Parathyroid adenoma (tissue), 2 donors: ENCODE measurements at regions not wholly inside any gene's neighbourhood (a gene's known extent, or its start where the extent isn't known, plus 50 kb on each side); places are given as distances from the start of the nearest gene placed in this dataset.

Experiments used
- H2AFZ ChIP-seq: fragments of 300-600 bp; sonication (generic); one replicate; pipeline ENCODE4 v1.7.0; 2017; ENCODE audit warnings: antibody characterized with exemption, mild to moderate bottlenecking
- H3K27ac ChIP-seq: fragments of 300-600 bp; sonication (generic); one replicate; pipeline ENCODE4 v1.7.0; 2017
- H3K27me3 ChIP-seq: fragments of 300-600 bp; sonication (generic); one replicate; pipeline ENCODE4 v1.7.0; 2017; ENCODE audit warnings: low read length; ENCODE audit not compliant: control insufficient read depth, insufficient read depth
- H3K36me3 ChIP-seq: fragments of 300-600 bp; sonication (generic); one replicate; pipeline ENCODE4 v1.7.0; 2017; ENCODE audit warnings: low read length; ENCODE audit not compliant: control insufficient read depth, insufficient read depth
- H3K4me1 ChIP-seq: fragments of 300-600 bp; sonication (generic); one replicate; pipeline ENCODE4 v1.7.0; 2017; ENCODE audit warnings: control low read depth
- H3K4me2 ChIP-seq: fragments of 300-600 bp; sonication (generic); one replicate; pipeline ENCODE4 v1.7.0; 2017; ENCODE audit warnings: low read length
- H3K4me3 ChIP-seq: fragments of 300-600 bp; sonication (generic); one replicate; pipeline ENCODE4 v1.7.0; 2017; ENCODE audit warnings: low read depth, low read length
- H3K79me2 ChIP-seq: fragments of 300-600 bp; sonication (generic); one replicate; pipeline ENCODE4 v1.7.0; 2017; ENCODE audit warnings: control low read depth
- H3K9ac ChIP-seq: fragments of 300-600 bp; sonication (generic); one replicate; pipeline ENCODE4 v1.7.0; 2017; ENCODE audit warnings: mild to moderate bottlenecking
- H3K9me3 ChIP-seq: fragments of 300-600 bp; sonication (generic); one replicate; pipeline ENCODE4 v1.7.0; 2017; ENCODE audit warnings: low read length; ENCODE audit not compliant: control insufficient read depth
- TF ChIP-seq, protein P1 (sequence below): fragments of 300-600 bp; sonication (generic); IDR thresholded peaks from one replicate; pipeline ENCODE4 v1.7.0; 2017; ENCODE audit warnings: antibody characterized with exemption, mild to moderate bottlenecking
- donor health status: primary hyperparathyroidism.

DNA sequence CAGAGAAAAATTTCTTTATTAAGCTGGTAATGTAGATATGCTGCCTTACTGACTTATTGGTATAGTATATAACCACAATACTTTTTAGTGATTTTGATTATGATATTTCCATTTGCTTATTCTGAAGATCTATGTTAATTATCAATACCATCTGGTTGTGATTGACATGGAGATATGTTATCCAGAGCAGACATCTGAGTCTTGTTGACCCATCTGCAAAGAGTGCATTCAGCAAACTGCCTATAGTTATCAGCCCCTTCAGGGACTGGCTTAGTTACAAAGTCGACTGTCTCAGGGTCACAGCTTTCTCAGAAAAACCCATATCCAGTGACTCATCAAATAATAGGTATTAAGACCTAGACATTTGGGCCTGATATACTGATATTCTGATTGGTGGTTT lies 475.7 kb downstream of the DSC3 start:
- H3K79me2 ChIP-seq, result no peaks in the 10 kb centered on the region
- TF ChIP-seq, protein P1, sequence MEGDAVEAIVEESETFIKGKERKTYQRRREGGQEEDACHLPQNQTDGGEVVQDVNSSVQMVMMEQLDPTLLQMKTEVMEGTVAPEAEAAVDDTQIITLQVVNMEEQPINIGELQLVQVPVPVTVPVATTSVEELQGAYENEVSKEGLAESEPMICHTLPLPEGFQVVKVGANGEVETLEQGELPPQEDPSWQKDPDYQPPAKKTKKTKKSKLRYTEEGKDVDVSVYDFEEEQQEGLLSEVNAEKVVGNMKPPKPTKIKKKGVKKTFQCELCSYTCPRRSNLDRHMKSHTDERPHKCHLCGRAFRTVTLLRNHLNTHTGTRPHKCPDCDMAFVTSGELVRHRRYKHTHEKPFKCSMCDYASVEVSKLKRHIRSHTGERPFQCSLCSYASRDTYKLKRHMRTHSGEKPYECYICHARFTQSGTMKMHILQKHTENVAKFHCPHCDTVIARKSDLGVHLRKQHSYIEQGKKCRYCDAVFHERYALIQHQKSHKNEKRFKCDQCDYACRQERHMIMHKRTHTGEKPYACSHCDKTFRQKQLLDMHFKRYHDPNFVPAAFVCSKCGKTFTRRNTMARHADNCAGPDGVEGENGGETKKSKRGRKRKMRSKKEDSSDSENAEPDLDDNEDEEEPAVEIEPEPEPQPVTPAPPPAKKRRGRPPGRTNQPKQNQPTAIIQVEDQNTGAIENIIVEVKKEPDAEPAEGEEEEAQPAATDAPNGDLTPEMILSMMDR, result no peak

DNA sequence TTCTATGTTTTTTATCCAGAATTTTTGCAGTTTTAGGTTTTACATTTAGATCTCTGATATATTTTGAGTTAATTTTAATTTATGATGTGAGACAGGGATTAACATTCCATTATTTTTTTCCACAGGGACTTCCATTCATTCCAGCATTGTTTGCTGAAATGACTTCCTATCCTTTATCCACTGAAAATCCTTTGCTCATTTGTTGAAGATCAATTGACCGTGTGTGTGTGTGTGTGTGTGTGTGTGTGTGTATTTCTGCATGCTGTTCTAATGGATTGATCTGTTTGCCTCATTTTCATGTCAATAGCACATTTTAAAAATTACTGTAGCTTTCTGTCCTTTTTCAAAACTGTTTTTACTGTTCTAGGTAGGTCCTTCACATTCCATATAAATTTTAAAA lies 480.3 kb downstream of the DSC3 start:
- TF ChIP-seq, protein P1, result no peak
- no peak overlapping the region for H3K9ac ChIP-seq
- H3K4me3 ChIP-seq, result no peak overlapping the region
- H3K9me3 ChIP-seq, result no peaks in the 10 kb centered on the region
- no peaks in the 10 kb centered on the region for H3K79me2 ChIP-seq
- no peaks in the 10 kb centered on the region for H3K27me3 ChIP-seq
- no peak overlapping the region for H2AFZ ChIP-seq
- no peak overlapping the region for H3K4me2 ChIP-seq
- no peaks in the 10 kb centered on the region for H3K36me3 ChIP-seq
- H3K4me1 ChIP-seq, result no peaks in the 10 kb centered on the region
- H3K27ac ChIP-seq, result no peak overlapping the region

More for the DNA sequence above, 475.7 kb downstream of the DSC3 start:
- H2AFZ ChIP-seq, result no peak overlapping the region
- no peaks in the 10 kb centered on the region for H3K36me3 ChIP-seq
- no peaks in the 10 kb centered on the region for H3K9me3 ChIP-seq
- no peak overlapping the region for H3K4me3 ChIP-seq
- H3K9ac ChIP-seq, result no peak overlapping the region
- no peaks in the 10 kb centered on the region for H3K4me1 ChIP-seq
- no peaks in the 10 kb centered on the region for H3K27me3 ChIP-seq
- H3K27ac ChIP-seq, result no peak overlapping the region
- no peak overlapping the region for H3K4me2 ChIP-seq

DNA sequence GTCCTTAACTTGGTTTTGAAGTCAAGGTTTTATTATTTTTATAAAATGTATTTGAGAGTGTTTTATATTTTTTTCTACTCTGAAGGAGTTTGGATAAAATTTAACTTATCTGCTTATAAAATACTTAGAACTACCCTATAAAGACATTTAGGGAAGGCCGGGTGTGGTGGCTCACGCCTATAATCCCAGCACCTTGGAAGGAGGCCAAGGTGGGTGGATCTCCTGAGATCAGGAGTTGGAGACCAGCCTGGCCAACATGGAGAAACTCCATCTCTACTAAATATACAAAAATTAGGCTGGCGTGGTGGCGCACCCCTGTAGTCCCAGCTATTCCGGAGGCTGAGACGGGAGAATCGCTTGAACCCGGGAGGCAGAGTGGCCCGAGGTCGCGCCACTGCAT lies 486.4 kb downstream of the DSC3 start:
- no peak overlapping the region for H3K27ac ChIP-seq
- H3K36me3 ChIP-seq, result no peaks in the 10 kb centered on the region
- H3K9me3 ChIP-seq, result no peaks in the 10 kb centered on the region
- H3K27me3 ChIP-seq, result no peaks in the 10 kb centered on the region
- H3K4me3 ChIP-seq, result no peak overlapping the region
- H3K4me2 ChIP-seq, result no peak overlapping the region
- H3K4me1 ChIP-seq, result no peaks in the 10 kb centered on the region
- H3K9ac ChIP-seq, result no peak overlapping the region
- TF ChIP-seq, protein P1, result no peak
- H2AFZ ChIP-seq, result no peak overlapping the region
- no peaks in the 10 kb centered on the region for H3K79me2 ChIP-seq

DNA sequence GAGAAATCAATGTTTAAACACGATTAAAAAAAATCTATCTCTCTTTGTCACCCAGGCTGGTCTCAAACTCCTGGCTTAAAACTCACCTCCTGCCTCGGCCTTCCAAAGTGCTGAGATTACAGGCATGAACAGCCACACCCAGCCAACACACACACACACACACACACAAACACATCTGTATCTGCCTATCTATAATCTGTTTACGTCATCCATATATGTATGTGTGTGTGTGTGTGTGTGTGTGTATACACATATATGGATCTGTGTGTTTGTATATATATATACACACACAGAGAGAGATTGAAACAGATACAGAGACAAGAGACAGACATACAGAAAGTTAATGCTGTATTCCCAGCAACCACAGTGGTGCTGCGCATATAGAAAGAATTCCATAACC lies 497.1 kb downstream of the DSC3 start:
- TF ChIP-seq, protein P1, result no peak
- H3K9me3 ChIP-seq, result no peaks in the 10 kb centered on the region
- H3K4me1 ChIP-seq, result no peaks in the 10 kb centered on the region
- H3K4me3 ChIP-seq, result no peak overlapping the region
- H3K4me2 ChIP-seq, result no peak overlapping the region
- no peaks in the 10 kb centered on the region for H3K36me3 ChIP-seq
- H3K79me2 ChIP-seq, result no peaks in the 10 kb centered on the region
- no peak overlapping the region for H3K9ac ChIP-seq
- H3K27me3 ChIP-seq, result no peaks in the 10 kb centered on the region
- H3K27ac ChIP-seq, result no peak overlapping the region
- no peak overlapping the region for H2AFZ ChIP-seq

DNA sequence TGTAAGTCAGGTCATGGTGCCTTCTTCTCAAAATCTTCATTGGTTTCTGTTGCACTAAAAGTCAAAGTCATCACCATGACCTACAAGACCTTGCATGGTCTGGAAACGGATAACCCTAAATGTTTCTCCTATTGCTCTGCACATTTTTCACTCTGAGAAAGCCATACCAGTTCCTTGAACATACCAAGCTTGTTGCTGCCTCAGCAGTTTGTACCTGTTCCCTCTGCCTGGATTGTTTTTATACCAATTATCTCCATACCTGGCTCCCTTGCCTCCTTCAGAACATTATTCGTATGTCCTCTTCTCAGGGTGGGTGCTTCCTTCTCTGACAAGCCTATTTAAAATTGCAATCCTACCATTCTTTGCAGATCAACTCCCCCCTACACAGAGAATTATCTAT lies 498.4 kb downstream of the DSC3 start:
- no peak overlapping the region for H3K9ac ChIP-seq
- TF ChIP-seq, protein P1, result no peak
- H3K36me3 ChIP-seq, result no peaks in the 10 kb centered on the region
- no peaks in the 10 kb centered on the region for H3K9me3 ChIP-seq
- no peaks in the 10 kb centered on the region for H3K4me1 ChIP-seq
- no peak overlapping the region for H2AFZ ChIP-seq
- no peak overlapping the region for H3K4me2 ChIP-seq
- no peaks in the 10 kb centered on the region for H3K27me3 ChIP-seq
- H3K4me3 ChIP-seq, result no peak overlapping the region
- H3K27ac ChIP-seq, result no peak overlapping the region
- H3K79me2 ChIP-seq, result no peaks in the 10 kb centered on the region
